Testis (tissue), 2 donors: ENCODE measurements at regions not wholly inside any gene's neighbourhood (a gene's known extent, or its start where the extent isn't known, plus 50 kb on each side); places are given as distances from the start of the nearest gene placed in this dataset.

Source experiments
- DNase-seq: peaks from one replicate; pipeline ENCODE4 v3.0.0-alpha.2; 2019
- H3K27ac ChIP-seq, 2 donors: fragments of 200-600 bp; sonication (generic); one replicate each; pipeline ENCODE4 v1.5.1; 2019
- H3K27me3 ChIP-seq: fragments of 200-600 bp; sonication (generic); one replicate; pipeline ENCODE4 v1.5.1; 2019
- H3K36me3 ChIP-seq: fragments of 200-600 bp; sonication (generic); one replicate; pipeline ENCODE4 v1.5.1; 2017; ENCODE audit warnings: low read depth; ENCODE audit errors: missing control alignments
- H3K4me1 ChIP-seq: fragments of 200-600 bp; sonication (generic); one replicate; pipeline ENCODE4 v1.5.1; 2019
- H3K4me3 ChIP-seq, 2 donors: fragments of 200-600 bp; sonication (generic); one replicate each; pipeline ENCODE4 v1.5.1; 2017 to 2019
- H3K9me3 ChIP-seq: fragments of 200-600 bp; sonication (generic); one replicate; pipeline ENCODE4 v1.5.1; 2017
- CTCF ChIP-seq, 3 experiments: fragments of 450-650 bp in 2 of 3; fragments of 200-600 bp in 1 of 3; sonication (generic) in 1 of 3; IDR thresholded peaks; one replicate each; pipeline ENCODE4 v1.5.1; 2016 to 2019; ENCODE audit warnings: antibody characterized with exemption in 3 of 3, mild to moderate bottlenecking in 2 of 3, moderate library complexity in 1 of 3
- POLR2A ChIP-seq: fragments of 450-650 bp; IDR thresholded peaks from one replicate; pipeline ENCODE4 v1.6.1; 2017; ENCODE audit warnings: antibody characterized with exemption, mild to moderate bottlenecking, moderate library complexity
- WGBS, 2 donors: methylation state at CpG; one replicate each; pipeline ENCODE4 v1.1.5; 2018; 5-methylcytosine and 5-hydroxymethylcytosine counted together
- intact Hi-C: fragments of 100-400 bp; cut with DNase I; formaldehyde crosslinking; loops from one replicate; pipeline ENCODE4 v1.15.1; 2023; ENCODE audit warnings: low total_unique reads

GRCh38 chr3:68447885-68448284, 484.5 kb downstream of the TAFA4 start:
- H3K36me3 ChIP-seq = no peaks in the 10 kb centered on the region
- no peak for DNase-seq
- H3K27ac ChIP-seq = no peak overlapping the region
- H3K27me3 ChIP-seq = no peaks in the 10 kb centered on the region
- no peaks in the 10 kb centered on the region for H3K4me1 ChIP-seq
- no peaks in the 10 kb centered on the region for H3K9me3 ChIP-seq
- intact Hi-C loops = no loop called here
- TF ChIP-seq CTCF (IDR thresholded peaks at IDR 0.05) = no peak
- no peak for TF ChIP-seq POLR2A
- H3K4me3 ChIP-seq = no peak overlapping the region

- no peaks in the 10 kb centered on the region for H3K9me3 ChIP-seq
- 57 to 71% methylated on average over 1 of the region's 1 CpG for WGBS, 2 donors
- H3K4me1 ChIP-seq = no peaks in the 10 kb centered on the region
- DNase-seq = no peak
- H3K27ac ChIP-seq = no peak overlapping the region
- TF ChIP-seq POLR2A (no peak), CTCF (IDR thresholded peaks at IDR 0.05) (no peak)
- intact Hi-C loops = no loop called here
- H3K27me3 ChIP-seq = no peaks in the 10 kb centered on the region
- no peak overlapping the region for H3K4me3 ChIP-seq
- no peaks in the 10 kb centered on the region for H3K36me3 ChIP-seq
Observed at GRCh38 chr3:68441054-68441453, 491.3 kb downstream of the TAFA4 start.

- WGBS, 2 donors = 81 to 83% methylated on average over 3 of the region's 3 CpGs
- intact Hi-C loops = no loop called here
- Histone ChIP-seq H3K27me3 (no peaks in the 10 kb centered on the region), H3K4me3 (no peak overlapping the region), H3K4me1 (no peaks in the 10 kb centered on the region), H3K9me3 (no peaks in the 10 kb centered on the region), H3K36me3 (no peaks in the 10 kb centered on the region), H3K27ac (no peak overlapping the region)
- DNase-seq = no peak
- TF ChIP-seq CTCF (IDR thresholded peaks at IDR 0.05) (no peak), POLR2A (no peak)
Observed at GRCh38 chr3:68436619-68437401, 495.5 kb downstream of the TAFA4 start.

- no peak for TF ChIP-seq CTCF (IDR thresholded peaks at IDR 0.05)
- intact Hi-C loops = no loop called here
Observed at GRCh38 chr3:68428495-68428894, 503.9 kb downstream of the TAFA4 start.

More at GRCh38 chr3:68428495-68428894, 503.9 kb downstream of the TAFA4 start:
- WGBS, 2 donors = 74 to 75% methylated on average over 2 of the region's 2 CpGs
- no peak for DNase-seq
- Histone ChIP-seq H3K9me3 (no peaks in the 10 kb centered on the region), H3K36me3 (no peaks in the 10 kb centered on the region), H3K27me3 (no peaks in the 10 kb centered on the region), H3K4me3 (no peak overlapping the region), H3K4me1 (no peaks in the 10 kb centered on the region), H3K27ac (no peak overlapping the region)
